Ectodermal cell (in vitro differentiated cells): ENCODE measurements at regions not wholly inside any gene's neighbourhood (a gene's known extent, or its start where the extent isn't known, plus 50 kb on each side); places are given as distances from the start of the nearest gene placed in this dataset.
"Not testable (repeated sequence)": the region's sequence is repeated elsewhere in the genome, so short reads cannot be mapped to it uniquely, and the experiment has no call there.

Experiments used
- H3K27ac ChIP-seq: 2 replicates; pipeline ENCODE4 v1.7.0; 2013; ENCODE audit warnings: mild to moderate bottlenecking, low read depth, low read length; ENCODE audit not compliant: insufficient read depth, poor library complexity, severe bottlenecking
- H3K27me3 ChIP-seq: 2 replicates; pipeline ENCODE4 v1.7.0; 2013; ENCODE audit warnings: mild to moderate bottlenecking, low read length; ENCODE audit not compliant: insufficient read depth, control insufficient read depth, poor library complexity, severe bottlenecking
- H3K36me3 ChIP-seq: one replicate; pipeline ENCODE4 v1.7.0; 2013; ENCODE audit warnings: low read length; ENCODE audit not compliant: control insufficient read depth, insufficient read depth
- H3K4me1 ChIP-seq: one replicate; pipeline ENCODE4 v1.7.0; 2013; ENCODE audit warnings: low read length; ENCODE audit not compliant: control insufficient read depth, insufficient read depth
- H3K4me3 ChIP-seq: 2 replicates; pipeline ENCODE4 v1.7.0; 2013; ENCODE audit warnings: low read depth, low read length, control low read depth; ENCODE audit not compliant: insufficient read depth
- H3K9me3 ChIP-seq: 2 replicates; pipeline ENCODE4 v1.7.0; 2013; ENCODE audit warnings: mild to moderate bottlenecking, low read length, moderate library complexity; ENCODE audit not compliant: control insufficient read depth
- WGBS, 2 experiments: methylation state at CpG; one replicate each; pipeline ENCODE4 v1.1.7; 2013; ENCODE audit warnings: missing lambda C conversion rate in 2 of 2; 5-methylcytosine and 5-hydroxymethylcytosine counted together

DNA sequence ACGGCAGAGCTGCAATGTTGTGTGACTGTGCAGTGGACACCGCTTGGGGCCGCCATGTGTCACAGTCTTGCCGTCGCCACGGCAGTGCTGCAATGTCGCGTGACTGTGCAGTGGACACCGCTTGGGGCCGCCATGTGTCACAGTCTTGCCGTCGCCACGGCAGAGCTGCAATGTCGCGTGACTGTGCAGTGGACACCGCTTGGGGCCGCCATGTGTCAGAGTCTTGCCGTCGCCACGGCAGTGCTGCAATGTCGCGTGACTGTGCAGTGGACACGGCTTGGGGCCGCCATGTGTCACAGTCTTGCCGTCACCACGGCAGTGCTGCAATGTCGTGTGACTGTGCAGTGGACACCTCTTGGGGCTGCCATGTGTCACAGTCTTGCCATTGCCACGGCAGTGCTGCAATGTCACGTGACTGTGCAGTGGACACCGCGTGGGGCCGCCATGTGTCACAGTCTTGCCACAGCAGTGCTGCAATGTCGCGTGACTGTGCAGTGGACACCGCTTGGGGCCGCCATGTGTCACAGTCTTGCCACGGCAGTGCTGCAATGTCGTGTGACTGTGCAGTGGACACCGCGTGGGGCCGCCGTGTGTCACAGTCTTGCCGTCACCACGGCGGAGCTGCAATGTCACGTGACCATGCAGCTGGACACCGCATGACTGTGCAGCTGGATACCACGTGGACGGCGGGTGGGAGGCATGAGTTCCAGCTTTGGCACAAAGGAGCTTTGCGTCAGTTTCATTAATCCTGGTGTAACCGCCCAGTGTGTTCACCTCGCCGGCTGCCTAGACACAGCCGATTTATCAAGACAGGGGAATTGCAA is 182.1 kb upstream of the FOXD4L5 start:
- H3K27me3 ChIP-seq, H3K27ac ChIP-seq, H3K4me1 ChIP-seq, H3K4me3 ChIP-seq, H3K9me3 ChIP-seq, H3K36me3 ChIP-seq: not testable (repeated sequence)
- 94% methylated on average over 50 to 51 of the region's 55 CpGs for WGBS, 2 experiments

DNA sequence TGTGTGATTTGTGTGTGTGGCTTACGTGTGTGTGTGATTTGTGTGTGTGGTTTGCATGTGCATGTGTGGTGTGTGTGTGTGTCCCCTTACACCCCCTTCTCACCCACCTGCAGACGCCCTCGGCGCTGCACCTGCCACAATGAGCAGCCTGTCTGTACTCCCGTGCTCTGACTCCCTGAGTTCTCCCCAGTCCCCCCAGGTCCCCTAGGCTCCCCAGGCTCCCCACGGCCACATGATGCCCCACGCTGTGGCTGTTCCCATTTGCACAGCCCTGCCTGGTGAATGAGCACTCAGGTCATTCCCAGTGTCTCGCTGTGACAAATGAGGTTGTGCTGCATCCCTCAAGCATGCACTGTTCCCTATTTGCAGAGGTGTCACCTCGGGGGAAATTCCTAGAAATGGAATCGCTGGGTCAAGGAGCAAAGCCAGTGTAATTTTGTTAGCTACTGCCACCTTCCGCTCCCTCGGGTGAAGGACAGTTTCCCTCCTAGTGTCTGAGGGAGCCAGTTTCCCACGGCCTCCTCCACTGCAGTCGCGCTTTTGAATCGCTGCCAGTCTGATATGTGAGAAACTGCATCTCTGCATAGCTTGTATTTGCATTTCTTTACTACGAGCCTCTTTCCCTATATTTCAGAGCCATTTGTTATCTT is 180.4 kb upstream of the FOXD4L5 start:
- H3K9me3 ChIP-seq, H3K27ac ChIP-seq, H3K4me3 ChIP-seq, H3K36me3 ChIP-seq, H3K27me3 ChIP-seq, H3K4me1 ChIP-seq: not testable (repeated sequence)
- WGBS, 2 experiments: 88 to 92% methylated on average over 15 to 16 of the region's 17 CpGs

DNA sequence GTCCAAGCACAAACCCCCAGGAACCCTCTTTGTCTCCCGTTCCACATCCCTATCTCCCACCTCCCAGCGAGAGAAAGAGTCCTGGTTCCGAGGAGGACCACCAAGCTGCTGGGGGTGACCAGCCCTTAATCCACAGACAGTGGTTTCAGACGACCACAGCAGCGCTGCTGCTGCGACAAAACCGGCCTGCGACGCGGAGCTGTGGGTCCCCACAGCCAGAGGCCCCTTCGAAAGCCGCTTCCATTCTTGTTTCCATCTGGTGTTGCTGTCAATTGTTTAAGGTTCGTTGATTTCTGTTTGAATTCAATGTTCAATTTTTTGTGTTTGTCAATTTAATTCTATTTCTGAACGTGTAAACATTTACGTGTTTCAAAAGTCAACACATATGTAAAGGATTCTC is 177.5 kb upstream of the FOXD4L5 start:
- H3K4me1 ChIP-seq, H3K36me3 ChIP-seq, H3K4me3 ChIP-seq, H3K9me3 ChIP-seq, H3K27ac ChIP-seq, H3K27me3 ChIP-seq: not testable (repeated sequence)
- 88 to 90% methylated on average over 9 to 10 of the region's 15 CpGs for WGBS, 2 experiments

DNA sequence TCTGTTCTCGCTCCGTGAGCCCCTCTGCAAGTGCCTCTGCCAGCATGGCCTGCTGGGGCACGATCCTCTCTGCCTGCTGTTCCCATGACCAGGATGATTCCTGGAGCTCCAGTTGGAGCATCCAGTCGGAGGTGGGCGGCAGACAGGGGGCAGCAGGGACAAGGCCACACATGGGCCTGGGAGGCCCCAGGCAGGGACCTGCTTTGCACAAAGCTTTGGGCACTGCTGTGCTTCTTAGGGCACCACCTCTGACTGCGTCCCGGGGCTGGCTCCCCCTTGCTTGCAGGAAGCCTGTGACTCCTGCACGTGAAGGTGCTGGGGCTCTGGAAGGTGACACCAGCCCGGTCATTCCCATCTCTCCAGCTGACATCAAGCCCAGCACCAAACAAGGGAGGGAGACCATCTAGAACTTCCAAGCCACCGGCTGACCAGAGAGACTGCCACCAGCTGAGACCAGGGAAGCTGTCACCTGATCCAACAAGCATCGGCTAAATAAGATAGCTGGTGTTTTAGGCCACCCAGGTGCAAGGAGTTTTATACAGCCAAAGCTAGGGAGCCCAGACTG is 174.8 kb upstream of the FOXD4L5 start:
- Histone ChIP-seq H3K4me1 (no peaks in the 10 kb centered on the region), H3K9me3 (peaks cover 7% of the 10 kb centered on the region), H3K36me3 (no peaks in the 10 kb centered on the region), H3K27ac (no peak overlapping the region), H3K4me3 (no peak overlapping the region), H3K27me3 (no peaks in the 10 kb centered on the region)
- WGBS, 2 experiments: 82 to 85% methylated on average over 11 of the region's 11 CpGs

DNA sequence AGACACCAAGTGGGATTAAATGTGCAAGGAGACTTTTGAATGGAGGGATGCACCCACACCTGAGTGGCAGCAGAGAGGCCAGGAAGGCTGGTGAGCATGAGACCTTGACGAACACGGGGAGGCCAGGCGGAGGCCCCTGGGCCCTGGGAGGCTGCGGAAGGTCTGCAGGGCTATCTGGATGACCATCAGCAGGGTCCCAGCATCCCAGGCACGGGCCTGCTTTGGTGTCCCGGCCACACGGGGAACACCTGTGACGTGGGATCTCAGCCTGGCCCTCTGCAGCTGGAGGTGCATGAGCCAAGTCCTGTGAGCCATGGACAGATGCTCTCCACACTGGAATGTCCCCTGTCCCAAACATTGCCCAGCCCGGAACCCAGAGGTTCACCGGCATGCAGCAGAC is 174.0 kb upstream of the FOXD4L5 start:
- H3K4me1 ChIP-seq: no peaks in the 10 kb centered on the region
- no peaks in the 10 kb centered on the region for H3K27me3 ChIP-seq
- H3K36me3 ChIP-seq: no peaks in the 10 kb centered on the region
- H3K9me3 ChIP-seq: peaks cover 7% of the 10 kb centered on the region
- 89 to 91% methylated on average over 10 of the region's 10 CpGs for WGBS, 2 experiments
- no peak overlapping the region for H3K27ac ChIP-seq
- H3K4me3 ChIP-seq: no peak overlapping the region

DNA sequence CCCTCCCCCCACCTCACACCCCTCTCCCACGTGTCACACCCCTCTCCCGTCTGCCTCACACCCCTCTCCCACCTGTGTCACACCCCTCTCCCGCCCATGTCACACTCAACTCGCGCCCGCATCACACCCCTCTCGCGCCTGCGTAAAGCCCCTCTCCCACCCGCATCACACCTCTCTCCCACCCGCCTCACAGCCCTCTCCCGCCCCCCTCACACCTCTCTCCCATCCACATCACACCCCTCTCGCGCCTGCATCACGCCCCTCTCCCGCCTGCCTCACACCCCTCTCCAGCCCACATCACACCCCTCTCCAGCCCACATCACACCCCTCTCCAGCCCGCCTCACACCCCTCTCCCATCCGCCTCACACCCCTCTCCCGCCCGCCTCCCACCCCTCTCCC is 173.5 kb upstream of the FOXD4L5 start:
- Histone ChIP-seq H3K36me3 (no peaks in the 10 kb centered on the region), H3K4me1 (no peaks in the 10 kb centered on the region), H3K27ac (no peak overlapping the region), H3K27me3 (no peaks in the 10 kb centered on the region), H3K4me3 (no peak overlapping the region), H3K9me3 (peaks cover 7% of the 10 kb centered on the region)
- 86 to 89% methylated on average over 19 to 20 of the region's 20 CpGs for WGBS, 2 experiments

DNA sequence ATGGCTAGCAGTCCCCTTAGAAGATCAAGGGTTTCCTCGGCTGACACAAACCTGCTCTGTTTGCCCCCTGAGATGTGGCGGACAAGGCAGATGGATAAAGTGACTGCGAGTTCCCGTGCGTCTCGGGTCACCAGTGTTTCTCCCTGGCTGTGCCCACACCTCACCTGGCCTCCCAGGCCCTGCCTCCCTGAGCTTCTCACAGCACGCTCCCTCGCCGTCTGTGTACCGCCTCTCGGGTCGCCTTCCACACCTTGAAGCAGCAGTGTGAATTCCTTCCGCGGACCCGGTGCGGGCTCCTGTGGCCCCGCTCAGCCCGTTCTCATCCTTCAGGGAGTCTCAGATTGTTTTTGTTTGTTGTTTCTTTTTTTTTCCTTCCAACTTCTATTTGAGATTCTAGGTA is 172.0 kb upstream of the FOXD4L5 start:
- WGBS, 2 experiments: 89 to 96% methylated on average over 18 of the region's 18 CpGs

DNA sequence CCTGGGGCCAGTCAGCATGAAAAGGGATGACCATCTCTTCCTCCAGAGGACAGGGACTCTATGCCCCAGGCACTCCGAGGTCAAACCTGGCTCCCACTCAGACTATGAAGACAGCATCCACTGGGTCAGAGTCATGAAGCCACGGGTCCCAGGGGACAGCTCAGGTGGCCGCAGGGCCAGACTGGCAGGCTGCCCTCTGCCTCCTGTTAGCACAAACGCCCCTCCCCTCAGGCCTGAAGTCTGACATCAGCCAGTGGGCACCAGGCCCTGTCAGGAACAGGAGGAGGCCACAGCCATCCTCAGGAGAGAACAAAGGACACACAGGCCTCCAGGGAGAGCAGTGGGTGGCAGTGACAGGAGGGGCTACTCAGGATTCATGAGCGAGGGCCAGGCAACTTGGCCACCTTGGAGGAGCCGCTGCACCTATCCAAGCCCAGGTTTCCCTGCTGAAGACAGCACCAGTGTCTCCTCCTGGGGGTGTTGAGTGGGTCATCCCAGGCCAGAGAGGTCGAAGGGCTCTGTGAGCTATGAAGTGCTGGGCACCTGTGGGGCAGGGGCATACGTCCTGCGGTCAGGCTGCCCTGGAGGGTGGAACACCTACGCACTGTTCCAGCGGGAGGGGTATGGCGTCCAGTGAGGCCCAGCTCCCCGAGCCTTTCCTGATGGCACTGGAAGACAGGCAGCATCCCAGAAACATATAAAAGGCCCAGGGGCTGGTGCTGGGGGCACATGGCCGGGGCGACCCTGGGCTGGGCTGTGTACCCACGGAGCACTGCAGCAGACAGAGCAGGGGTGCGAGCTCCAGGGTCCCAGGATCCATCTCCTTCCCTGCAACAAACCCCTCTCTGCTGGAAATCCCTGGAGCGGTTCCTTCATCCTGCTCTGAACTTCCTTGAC is 171.0 kb upstream of the FOXD4L5 start:
- 78 to 81% methylated on average over 18 of the region's 18 CpGs for WGBS, 2 experiments

More for the DNA sequence above, 172.0 kb upstream of the FOXD4L5 start:
- H3K27ac ChIP-seq, H3K9me3 ChIP-seq, H3K27me3 ChIP-seq, H3K36me3 ChIP-seq, H3K4me3 ChIP-seq, H3K4me1 ChIP-seq: not testable (repeated sequence)

DNA sequence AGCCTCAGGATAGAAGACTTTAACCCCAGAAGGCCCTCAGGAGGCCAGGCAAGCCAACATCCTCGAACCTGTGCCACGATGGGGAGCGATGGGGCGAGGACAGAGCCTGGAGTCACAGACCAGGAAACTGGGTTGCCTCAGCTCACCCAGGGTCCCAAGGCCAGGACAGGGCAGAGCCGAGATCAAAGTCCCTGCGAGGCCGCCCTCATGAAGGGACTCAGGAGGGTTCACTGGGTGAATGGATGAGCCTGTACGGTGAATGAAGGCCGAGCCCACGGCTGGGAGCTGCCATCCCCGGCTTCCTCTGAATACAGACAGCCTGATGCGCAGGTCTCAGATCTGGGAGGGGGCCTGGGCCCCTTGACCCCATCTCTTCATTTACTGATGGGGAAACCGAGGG is 170.1 kb upstream of the FOXD4L5 start:
- H3K27ac ChIP-seq, H3K4me1 ChIP-seq, H3K27me3 ChIP-seq, H3K9me3 ChIP-seq, H3K36me3 ChIP-seq, H3K4me3 ChIP-seq: not testable (repeated sequence)
- 82 to 86% methylated on average over 13 of the region's 13 CpGs for WGBS, 2 experiments

More for the DNA sequence above, 171.0 kb upstream of the FOXD4L5 start:
- H3K9me3 ChIP-seq, H3K27ac ChIP-seq, H3K4me3 ChIP-seq, H3K27me3 ChIP-seq, H3K36me3 ChIP-seq, H3K4me1 ChIP-seq: not testable (repeated sequence)

DNA sequence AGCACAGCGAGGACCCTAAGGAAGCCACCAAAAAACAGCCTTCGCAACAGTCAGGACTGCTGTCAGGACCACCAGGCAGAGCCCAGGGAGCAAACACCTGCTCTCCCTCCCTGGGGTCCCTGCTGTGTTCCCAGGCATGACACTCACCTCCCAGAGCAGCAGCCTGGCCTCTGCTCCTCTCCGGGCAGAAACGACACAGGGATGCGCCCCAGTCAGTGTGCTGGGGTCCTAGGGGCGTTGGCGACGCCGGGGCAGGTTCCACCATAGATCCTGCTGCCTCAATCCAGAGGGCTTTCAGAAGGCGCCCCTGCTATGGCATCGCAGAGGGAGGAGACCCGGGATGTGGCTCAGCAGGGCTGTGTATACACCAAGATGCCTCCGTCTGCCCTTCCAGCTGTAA is 169.7 kb upstream of the FOXD4L5 start:
- H3K4me1 ChIP-seq, H3K4me3 ChIP-seq, H3K27me3 ChIP-seq, H3K9me3 ChIP-seq, H3K36me3 ChIP-seq, H3K27ac ChIP-seq: not testable (repeated sequence)
- WGBS, 2 experiments: 82 to 85% methylated on average over 13 of the region's 13 CpGs
